Right lobe of liver (tissue), 4 donors: ENCODE measurements at regions not wholly inside any gene's neighbourhood (a gene's known extent, or its start where the extent isn't known, plus 50 kb on each side); places are given as distances from the start of the nearest gene placed in this dataset.

Source experiments
- CTCF ChIP-seq, 4 donors: fragments of 200-600 bp in 3 of 4; fragments of 450-650 bp in 1 of 4; IDR thresholded peaks; one replicate each; pipeline versions ENCODE4 v1.5.1 to v1.8.0; 2016 to 2022; ENCODE audit warnings: antibody characterized with exemption in 4 of 4, mild to moderate bottlenecking in 2 of 4
- POLR2A ChIP-seq: fragments of 450-650 bp; IDR thresholded peaks from one replicate; pipeline ENCODE4 v1.6.1; 2017; ENCODE audit warnings: antibody characterized with exemption, mild to moderate bottlenecking
- donor health status: DM: no; HTN: no; CAD: no.
- donor health status: DM: no; HTN: no; CAD: no.
- donor health status: DM: no; HTN: yes; CAD: no.

- TF ChIP-seq CTCF (IDR thresholded peaks at IDR 0.05) (no peak), POLR2A (no peak)
Measured at GRCh38 chr5:98321361-98321760, 452.1 kb upstream of the RGMB start.
